Fibroblast of skin of back (primary cell): ENCODE measurements at regions not wholly inside any gene's neighbourhood (a gene's known extent, or its start where the extent isn't known, plus 50 kb on each side); places are given as distances from the start of the nearest gene placed in this dataset.
"Not testable (repeated sequence)": the region's sequence is repeated elsewhere in the genome, so short reads cannot be mapped to it uniquely, and the experiment has no call there.

Source experiments
- DNase-seq: peaks from one replicate; pipeline ENCODE4 v3.0.0-alpha.2; 2013

DNA sequence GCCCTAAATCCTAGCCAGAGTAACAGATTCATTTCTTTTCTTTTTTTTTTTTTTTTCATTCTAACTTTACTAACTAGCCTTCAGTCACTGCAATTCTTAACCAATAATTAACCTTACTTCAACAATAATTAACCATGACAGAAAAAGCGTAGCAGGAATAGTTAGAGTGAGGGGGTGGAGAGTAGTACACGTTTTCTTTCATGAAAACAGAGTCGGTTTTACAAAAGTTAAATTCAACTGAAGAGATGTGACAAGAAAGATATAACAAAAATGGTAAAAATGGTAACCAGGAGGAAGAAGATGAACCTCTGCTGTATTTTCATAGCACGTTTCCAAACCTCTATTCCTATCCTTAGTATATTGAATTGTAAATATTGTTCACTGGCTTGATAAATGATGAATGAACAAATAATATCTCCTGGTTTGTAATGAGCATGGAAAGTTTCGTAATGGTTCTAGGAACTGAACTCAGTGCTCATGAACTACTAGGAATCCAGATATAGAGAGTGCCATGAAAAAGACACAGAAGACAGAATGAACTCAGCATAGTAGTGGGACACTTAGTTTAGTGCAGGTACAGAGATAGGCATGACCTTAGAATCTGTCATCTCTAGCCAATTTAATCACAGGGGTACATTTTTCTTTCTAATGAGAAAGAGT, 116.5 kb upstream of the ANO5 start:
- DNase-seq: no peak

DNA sequence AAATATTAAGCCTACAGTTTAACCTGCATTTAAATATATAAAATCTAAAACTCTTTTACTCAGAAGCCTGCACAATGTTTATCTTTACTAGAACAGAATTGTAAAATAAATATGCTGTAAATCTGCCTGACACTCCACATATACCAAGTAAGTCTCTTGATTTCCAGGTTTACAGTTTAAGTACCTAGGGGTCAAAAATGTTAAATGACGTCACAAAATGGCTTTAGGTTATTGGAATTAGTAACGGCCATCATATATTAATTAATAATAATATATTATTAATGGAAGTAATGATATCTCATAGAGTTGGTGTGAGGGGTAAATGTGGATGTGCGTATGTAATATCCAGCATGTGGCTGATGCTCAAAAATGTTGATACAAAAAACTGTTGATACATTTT, 114.8 kb upstream of the ANO5 start:
- DNase-seq: no peak

- DNase-seq: no peak
These were observed 113.6 kb upstream of the ANO5 start for GRCh38 chr11:22079133-22079872.

GRCh38 chr11:22082178-22082577, 110.7 kb upstream of the ANO5 start:
- DNase-seq: no peak

- DNase-seq: no peak
These were observed 110.1 kb upstream of the ANO5 start for GRCh38 chr11:22082788-22083187.

- DNase-seq: no peak
These were observed 108.8 kb upstream of the ANO5 start for GRCh38 chr11:22084056-22084455.

- no peak for DNase-seq
These were observed 108.3 kb upstream of the ANO5 start for GRCh38 chr11:22084564-22084963.

GRCh38 chr11:22089609-22090008, 103.3 kb upstream of the ANO5 start:
- no peak for DNase-seq

DNA sequence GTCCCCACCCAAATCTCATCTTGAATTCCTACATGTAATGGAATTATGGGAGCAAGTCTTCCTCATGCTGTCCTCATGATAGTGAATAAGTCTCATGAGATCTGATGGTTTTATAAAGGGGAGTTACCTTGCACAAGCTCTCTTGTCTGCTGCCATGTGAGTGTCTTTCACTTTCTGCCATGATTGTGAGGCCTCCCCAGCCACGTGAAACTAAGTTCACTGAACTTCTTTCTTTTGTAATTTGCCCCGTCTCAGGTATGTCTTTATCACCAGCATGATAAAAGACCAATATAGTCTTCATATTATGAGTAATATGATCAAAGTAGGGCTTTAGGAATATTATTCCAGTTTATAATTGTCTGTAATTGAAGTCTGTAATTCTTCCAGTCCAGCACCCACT, 86.3 kb upstream of the ANO5 start:
- DNase-seq: no peak

DNA sequence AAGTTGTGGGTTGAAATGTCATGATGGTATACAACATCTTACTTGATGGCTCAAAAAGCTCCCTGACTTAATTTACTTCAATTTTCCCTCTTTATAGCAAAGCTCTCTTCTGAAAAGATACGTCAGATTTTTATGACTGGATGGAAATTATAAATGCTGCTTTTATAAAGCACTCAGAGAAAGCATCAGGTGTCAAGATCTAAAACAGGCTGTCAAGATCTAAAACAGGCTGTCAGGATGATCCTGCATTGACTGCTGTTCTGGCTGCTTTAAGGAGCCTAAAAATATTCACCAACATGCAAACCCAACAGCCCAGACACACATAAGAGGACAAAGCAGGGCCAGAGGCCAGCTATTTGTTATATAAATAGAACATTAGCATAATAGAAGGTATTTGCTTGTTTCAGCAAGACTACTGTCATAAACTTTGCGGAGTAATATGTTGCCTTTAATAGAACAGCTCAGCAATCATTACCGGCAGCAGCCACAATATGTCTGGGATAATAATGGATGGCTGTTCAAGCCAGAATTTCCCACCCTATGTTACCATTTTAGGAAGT, 77.3 kb upstream of the ANO5 start:
- DNase-seq: no peak

DNA sequence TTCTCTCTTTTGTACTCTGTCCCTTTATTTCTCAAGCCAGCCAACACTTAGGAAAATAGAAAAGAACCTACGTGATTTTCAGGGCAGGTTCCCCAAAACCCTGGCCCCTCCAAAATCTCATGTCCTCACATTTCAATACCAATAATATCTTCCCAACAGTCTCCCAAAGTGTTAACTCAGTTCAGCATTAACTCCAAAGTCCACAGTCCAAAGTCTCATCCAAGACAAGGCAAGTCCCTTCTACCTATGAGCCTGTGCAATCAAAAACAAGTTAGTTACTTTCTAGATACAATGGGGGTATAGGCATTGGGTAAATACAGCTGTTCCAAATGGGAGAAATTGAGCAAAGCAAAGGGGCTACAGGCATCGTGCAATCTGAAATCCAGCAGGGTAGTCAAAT, 64.9 kb upstream of the ANO5 start:
- DNase-seq: not testable (repeated sequence)

- no peak for DNase-seq
These were observed 62.3 kb upstream of the ANO5 start for GRCh38 chr11:22130462-22131053.

DNA sequence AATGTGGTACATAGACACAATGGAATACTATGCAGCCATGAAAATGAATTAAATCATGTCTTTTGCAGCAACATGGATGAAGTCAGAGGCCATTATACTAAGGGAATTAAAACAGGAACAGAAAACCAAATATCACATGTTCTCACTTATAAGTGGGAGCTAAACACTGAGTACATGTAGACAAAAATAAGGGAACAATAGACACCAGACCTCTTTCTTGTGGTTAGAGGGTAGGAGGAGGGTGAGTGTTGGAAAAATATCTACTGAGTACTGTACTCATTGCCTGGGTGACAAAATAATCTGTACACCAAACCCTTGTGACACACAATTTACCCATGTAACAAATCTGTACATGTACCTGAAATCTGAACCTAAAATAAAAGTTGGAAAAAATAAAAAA, 59.1 kb upstream of the ANO5 start:
- no peak for DNase-seq

GRCh38 chr11:22138264-22138663, 54.6 kb upstream of the ANO5 start:
- DNase-seq: no peak
